WTC11 (cell line): ENCODE measurements at regions not wholly inside any gene's neighbourhood (a gene's known extent, or its start where the extent isn't known, plus 50 kb on each side); places are given as distances from the start of the nearest gene placed in this dataset.

Experiments
- CREB1 ChIP-seq: sonication (generic); formaldehyde crosslinking; IDR thresholded peaks from 2 replicates; pipeline ENCODE4 v1.8.0; 2023; ENCODE audit warnings: mild to moderate bottlenecking, missing genetic modification reagents
- CTCF ChIP-seq: fragments of 200-600 bp; IDR thresholded peaks from 2 replicates; pipeline ENCODE4 v1.8.0; 2022; ENCODE audit warnings: antibody characterized with exemption
- ERG ChIP-seq: fragments of 250-450 bp; sonication (Bioruptor Pico); IDR thresholded peaks from 2 replicates; pipeline ENCODE4 v1.8.0; 2021; ENCODE audit warnings: mild to moderate bottlenecking
- ESRRA ChIP-seq: sonication (generic); formaldehyde crosslinking; IDR thresholded peaks from 2 replicates; pipeline ENCODE4 v1.8.1; 2022; ENCODE audit warnings: mild to moderate bottlenecking, missing genetic modification reagents, borderline replicate concordance
- RELA ChIP-seq: sonication (generic); formaldehyde crosslinking; IDR thresholded peaks from 2 replicates; pipeline ENCODE4 v1.8.1; 2022; ENCODE audit warnings: missing genetic modification reagents, mild to moderate bottlenecking, borderline replicate concordance
- STAT6 ChIP-seq: sonication (generic); formaldehyde crosslinking; conservative IDR thresholded peaks from 2 replicates; pipeline ENCODE4 v1.8.1; 2023; ENCODE audit warnings: mild to moderate bottlenecking, low read depth, missing genetic modification reagents, moderate library complexity
- ZBTB43 ChIP-seq: sonication (generic); formaldehyde crosslinking; IDR thresholded peaks from 2 replicates; pipeline ENCODE4 v1.8.1; 2023; ENCODE audit warnings: mild to moderate bottlenecking, missing genetic modification reagents
- ZNF121 ChIP-seq: sonication (generic); formaldehyde crosslinking; IDR thresholded peaks from 2 replicates; pipeline ENCODE4 v1.8.0; 2023; ENCODE audit warnings: missing genetic modification reagents
- ZNF396 ChIP-seq: fragments of 250-450 bp; sonication (Bioruptor Pico); IDR thresholded peaks from 2 replicates; pipeline ENCODE4 v1.8.0; 2021; ENCODE audit warnings: mild to moderate bottlenecking, moderate library complexity, borderline replicate concordance
- ZNF423 ChIP-seq: fragments of 250-450 bp; sonication (Bioruptor Pico); IDR thresholded peaks from 2 replicates; pipeline ENCODE4 v2.1.2; 2022; ENCODE audit warnings: mild to moderate bottlenecking, moderate library complexity
- TF ChIP-seq, protein P1 (sequence below): sonication (generic); formaldehyde crosslinking; IDR thresholded peaks from 2 replicates; pipeline ENCODE4 v1.8.1; 2023; ENCODE audit warnings: mild to moderate bottlenecking, missing genetic modification reagents, moderate library complexity
- TF ChIP-seq, protein P2 (sequence below): fragments of 250-450 bp; sonication (Bioruptor Pico); IDR thresholded peaks from 2 replicates; pipeline ENCODE4 v1.9.0; 2021; ENCODE audit warnings: mild to moderate bottlenecking, borderline replicate concordance

GRCh38 chr7:68929781-68930261 is 668.5 kb upstream of the AUTS2 start:
- TF ChIP-seq CTCF (no peak), STAT6 (no peak), ZNF396 (no peak), RELA (CRISPR knock-in tag) (no peak), ZNF121 (CRISPR knock-in tag) (no peak), ZBTB43 (CRISPR knock-in tag) (no peak), ESRRA (CRISPR knock-in tag) (no peak), ZNF423 (CRISPR knock-in tag) (no peak), CREB1 (no peak), ERG (CRISPR knock-in tag) (no peak)
- TF ChIP-seq, protein P1, sequence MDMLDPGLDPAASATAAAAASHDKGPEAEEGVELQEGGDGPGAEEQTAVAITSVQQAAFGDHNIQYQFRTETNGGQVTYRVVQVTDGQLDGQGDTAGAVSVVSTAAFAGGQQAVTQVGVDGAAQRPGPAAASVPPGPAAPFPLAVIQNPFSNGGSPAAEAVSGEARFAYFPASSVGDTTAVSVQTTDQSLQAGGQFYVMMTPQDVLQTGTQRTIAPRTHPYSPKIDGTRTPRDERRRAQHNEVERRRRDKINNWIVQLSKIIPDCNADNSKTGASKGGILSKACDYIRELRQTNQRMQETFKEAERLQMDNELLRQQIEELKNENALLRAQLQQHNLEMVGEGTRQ: no peak
- TF ChIP-seq, protein P2, sequence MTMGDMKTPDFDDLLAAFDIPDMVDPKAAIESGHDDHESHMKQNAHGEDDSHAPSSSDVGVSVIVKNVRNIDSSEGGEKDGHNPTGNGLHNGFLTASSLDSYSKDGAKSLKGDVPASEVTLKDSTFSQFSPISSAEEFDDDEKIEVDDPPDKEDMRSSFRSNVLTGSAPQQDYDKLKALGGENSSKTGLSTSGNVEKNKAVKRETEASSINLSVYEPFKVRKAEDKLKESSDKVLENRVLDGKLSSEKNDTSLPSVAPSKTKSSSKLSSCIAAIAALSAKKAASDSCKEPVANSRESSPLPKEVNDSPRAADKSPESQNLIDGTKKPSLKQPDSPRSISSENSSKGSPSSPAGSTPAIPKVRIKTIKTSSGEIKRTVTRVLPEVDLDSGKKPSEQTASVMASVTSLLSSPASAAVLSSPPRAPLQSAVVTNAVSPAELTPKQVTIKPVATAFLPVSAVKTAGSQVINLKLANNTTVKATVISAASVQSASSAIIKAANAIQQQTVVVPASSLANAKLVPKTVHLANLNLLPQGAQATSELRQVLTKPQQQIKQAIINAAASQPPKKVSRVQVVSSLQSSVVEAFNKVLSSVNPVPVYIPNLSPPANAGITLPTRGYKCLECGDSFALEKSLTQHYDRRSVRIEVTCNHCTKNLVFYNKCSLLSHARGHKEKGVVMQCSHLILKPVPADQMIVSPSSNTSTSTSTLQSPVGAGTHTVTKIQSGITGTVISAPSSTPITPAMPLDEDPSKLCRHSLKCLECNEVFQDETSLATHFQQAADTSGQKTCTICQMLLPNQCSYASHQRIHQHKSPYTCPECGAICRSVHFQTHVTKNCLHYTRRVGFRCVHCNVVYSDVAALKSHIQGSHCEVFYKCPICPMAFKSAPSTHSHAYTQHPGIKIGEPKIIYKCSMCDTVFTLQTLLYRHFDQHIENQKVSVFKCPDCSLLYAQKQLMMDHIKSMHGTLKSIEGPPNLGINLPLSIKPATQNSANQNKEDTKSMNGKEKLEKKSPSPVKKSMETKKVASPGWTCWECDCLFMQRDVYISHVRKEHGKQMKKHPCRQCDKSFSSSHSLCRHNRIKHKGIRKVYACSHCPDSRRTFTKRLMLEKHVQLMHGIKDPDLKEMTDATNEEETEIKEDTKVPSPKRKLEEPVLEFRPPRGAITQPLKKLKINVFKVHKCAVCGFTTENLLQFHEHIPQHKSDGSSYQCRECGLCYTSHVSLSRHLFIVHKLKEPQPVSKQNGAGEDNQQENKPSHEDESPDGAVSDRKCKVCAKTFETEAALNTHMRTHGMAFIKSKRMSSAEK: no peak
